Mucosa of rectum (tissue), 2 donors: ENCODE measurements at regions not wholly inside any gene's neighbourhood (a gene's known extent, or its start where the extent isn't known, plus 50 kb on each side); places are given as distances from the start of the nearest gene placed in this dataset.

Source experiments
- H3K27ac ChIP-seq, 2 donors: one replicate each; pipeline ENCODE4 v1.7.0; 2013; ENCODE audit warnings: inconsistent platforms in 2 of 2, low read depth in 2 of 2, low read length in 2 of 2
- H3K27me3 ChIP-seq, 2 donors: one replicate each; pipeline ENCODE4 v1.7.0; 2013; ENCODE audit warnings: low read length in 2 of 2; ENCODE audit not compliant: control insufficient read depth in 2 of 2, insufficient read depth in 2 of 2
- H3K36me3 ChIP-seq, 2 donors: one replicate each; pipeline ENCODE4 v1.7.0; 2013; ENCODE audit warnings: low read length in 2 of 2; ENCODE audit not compliant: control insufficient read depth in 2 of 2, insufficient read depth in 2 of 2
- H3K4me1 ChIP-seq, 2 donors: one replicate each; pipeline ENCODE4 v1.7.0; 2013; ENCODE audit warnings: low read length in 2 of 2, mild to moderate bottlenecking in 1 of 2; ENCODE audit not compliant: control insufficient read depth in 2 of 2, insufficient read depth in 2 of 2
- H3K4me3 ChIP-seq, 2 donors: one replicate each; pipeline ENCODE4 v1.7.0; 2013; ENCODE audit warnings: low read length in 2 of 2
- H3K9ac ChIP-seq, 2 donors: one replicate each; pipeline ENCODE4 v1.7.0; 2013; ENCODE audit warnings: low read length in 2 of 2, low read depth in 1 of 2, mild to moderate bottlenecking in 1 of 2
- H3K9me3 ChIP-seq, 2 donors: one replicate each; pipeline ENCODE4 v1.7.0; 2013; ENCODE audit warnings: low read length in 2 of 2; ENCODE audit not compliant: control insufficient read depth in 2 of 2
- donor health status: healthy.
- donor health status: Normal muscosa, but diverticular disease.

DNA sequence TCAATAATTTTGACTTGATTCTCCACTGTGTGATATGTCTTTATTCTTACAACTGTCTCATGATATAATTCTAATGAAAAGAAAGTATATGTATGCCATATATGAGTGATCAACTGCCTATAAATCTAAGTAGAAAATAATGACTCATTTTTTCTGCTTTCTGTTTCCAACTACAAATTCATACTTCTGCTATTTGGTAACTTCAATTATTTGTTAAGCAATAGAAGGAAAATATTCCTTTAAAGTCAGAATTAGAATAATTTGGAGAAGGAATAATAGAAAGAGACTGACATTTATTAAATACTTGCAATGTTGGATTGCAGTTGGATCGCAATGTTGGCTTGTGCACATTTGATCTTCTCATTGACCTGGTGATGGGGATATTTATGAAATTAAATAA lies 204.2 kb upstream of the PACRGL start:
- H3K9ac ChIP-seq, result no peak overlapping the region
- H3K36me3 ChIP-seq, result no peaks in the 10 kb centered on the region
- no peaks in the 10 kb centered on the region for H3K27me3 ChIP-seq
- no peak overlapping the region for H3K27ac ChIP-seq
- no peaks in the 10 kb centered on the region for H3K4me1 ChIP-seq
- no peaks in the 10 kb centered on the region for H3K9me3 ChIP-seq
- no peak overlapping the region for H3K4me3 ChIP-seq

DNA sequence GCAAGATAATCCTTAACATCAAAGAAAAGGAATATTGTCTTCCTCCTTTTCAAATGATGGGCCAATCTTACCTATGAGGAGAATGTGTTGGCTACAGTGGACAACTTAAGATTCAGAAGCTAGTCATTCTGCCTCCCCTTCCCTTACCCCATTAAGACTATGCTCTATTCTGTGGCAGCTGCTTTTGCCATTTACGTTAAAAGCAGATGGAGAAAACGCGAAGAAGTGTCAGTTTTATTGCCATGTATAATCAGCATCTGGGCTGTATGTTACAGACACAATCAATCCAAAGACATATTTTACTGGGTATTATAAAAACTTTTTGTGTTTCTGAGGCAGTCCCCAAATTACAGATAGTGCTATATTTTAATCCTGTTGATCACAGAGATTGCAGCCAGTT lies 196.1 kb upstream of the PACRGL start:
- H3K9me3 ChIP-seq, result no peaks in the 10 kb centered on the region
- no peak overlapping the region for H3K4me3 ChIP-seq
- no peak overlapping the region for H3K27ac ChIP-seq
- H3K4me1 ChIP-seq, result no peaks in the 10 kb centered on the region
- no peak overlapping the region for H3K9ac ChIP-seq
- no peaks in the 10 kb centered on the region for H3K36me3 ChIP-seq
- no peaks in the 10 kb centered on the region for H3K27me3 ChIP-seq

DNA sequence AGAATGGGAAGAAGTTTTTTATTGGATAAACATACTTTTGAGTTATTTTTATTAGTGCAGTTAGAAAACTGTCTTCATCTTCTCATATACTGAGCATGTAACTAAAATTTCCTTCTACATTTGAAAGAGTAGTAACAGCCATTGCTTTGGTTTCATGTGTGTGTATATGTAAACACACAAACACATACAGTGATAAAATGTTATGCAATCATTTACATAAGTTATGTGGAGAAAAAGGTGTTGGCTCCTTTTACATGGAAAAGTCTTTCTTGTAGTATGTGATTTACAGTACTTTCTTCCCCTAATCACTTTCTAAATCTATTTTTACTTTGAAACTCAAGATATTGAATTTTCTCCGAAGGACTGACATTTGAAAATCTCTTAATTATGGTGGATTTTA lies 194.3 kb upstream of the PACRGL start:
- Histone ChIP-seq H3K27ac (no peak overlapping the region), H3K9ac (no peak overlapping the region), H3K4me1 (no peaks in the 10 kb centered on the region), H3K9me3 (no peaks in the 10 kb centered on the region), H3K4me3 (no peak overlapping the region), H3K36me3 (no peaks in the 10 kb centered on the region), H3K27me3 (no peaks in the 10 kb centered on the region)

DNA sequence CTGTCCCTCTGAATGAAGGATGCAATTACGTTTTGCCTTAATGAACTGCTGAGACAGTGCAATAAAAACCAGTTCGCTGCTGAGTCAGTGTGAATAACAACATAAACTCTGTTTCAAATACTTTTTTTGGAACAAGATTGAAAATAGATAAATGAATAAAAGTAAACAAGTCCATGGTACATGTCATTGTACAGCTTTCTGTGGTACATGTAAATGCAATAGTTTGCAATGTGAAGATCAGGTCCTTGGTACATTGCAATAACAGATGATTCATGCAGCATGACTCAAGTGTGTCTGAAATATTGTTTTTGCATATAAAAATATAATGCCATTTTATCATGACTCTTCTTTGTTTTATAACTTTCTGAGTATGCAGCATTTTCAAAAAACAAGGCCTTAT lies 193.4 kb upstream of the PACRGL start:
- Histone ChIP-seq H3K36me3 (no peaks in the 10 kb centered on the region), H3K27me3 (no peaks in the 10 kb centered on the region), H3K9me3 (no peaks in the 10 kb centered on the region), H3K9ac (no peak overlapping the region), H3K27ac (no peak overlapping the region), H3K4me3 (no peak overlapping the region), H3K4me1 (no peaks in the 10 kb centered on the region)

DNA sequence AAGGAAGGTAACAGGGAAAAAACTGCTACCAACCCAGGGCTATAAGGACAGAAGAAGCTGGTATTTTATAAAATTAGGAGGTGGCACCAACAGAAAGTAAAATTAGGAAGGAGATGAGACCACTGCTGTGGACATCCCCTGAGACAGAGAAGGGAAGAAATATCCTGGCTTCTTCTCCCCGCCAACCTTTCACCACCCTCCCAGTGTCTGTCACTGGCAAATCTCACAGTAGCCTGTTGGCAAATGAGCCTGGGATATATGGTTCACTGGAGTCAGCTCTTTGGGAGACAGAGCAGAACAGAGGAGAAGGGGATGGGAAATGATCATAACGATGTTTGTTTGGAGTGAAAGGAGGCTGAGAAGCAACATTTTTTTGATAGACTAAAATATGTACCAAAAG lies 190.9 kb upstream of the PACRGL start:
- H3K4me1 ChIP-seq, result no peaks in the 10 kb centered on the region
- no peaks in the 10 kb centered on the region for H3K36me3 ChIP-seq
- H3K9ac ChIP-seq, result no peak overlapping the region
- H3K4me3 ChIP-seq, result no peak overlapping the region
- no peaks in the 10 kb centered on the region for H3K9me3 ChIP-seq
- H3K27ac ChIP-seq, result no peak overlapping the region
- no peaks in the 10 kb centered on the region for H3K27me3 ChIP-seq

DNA sequence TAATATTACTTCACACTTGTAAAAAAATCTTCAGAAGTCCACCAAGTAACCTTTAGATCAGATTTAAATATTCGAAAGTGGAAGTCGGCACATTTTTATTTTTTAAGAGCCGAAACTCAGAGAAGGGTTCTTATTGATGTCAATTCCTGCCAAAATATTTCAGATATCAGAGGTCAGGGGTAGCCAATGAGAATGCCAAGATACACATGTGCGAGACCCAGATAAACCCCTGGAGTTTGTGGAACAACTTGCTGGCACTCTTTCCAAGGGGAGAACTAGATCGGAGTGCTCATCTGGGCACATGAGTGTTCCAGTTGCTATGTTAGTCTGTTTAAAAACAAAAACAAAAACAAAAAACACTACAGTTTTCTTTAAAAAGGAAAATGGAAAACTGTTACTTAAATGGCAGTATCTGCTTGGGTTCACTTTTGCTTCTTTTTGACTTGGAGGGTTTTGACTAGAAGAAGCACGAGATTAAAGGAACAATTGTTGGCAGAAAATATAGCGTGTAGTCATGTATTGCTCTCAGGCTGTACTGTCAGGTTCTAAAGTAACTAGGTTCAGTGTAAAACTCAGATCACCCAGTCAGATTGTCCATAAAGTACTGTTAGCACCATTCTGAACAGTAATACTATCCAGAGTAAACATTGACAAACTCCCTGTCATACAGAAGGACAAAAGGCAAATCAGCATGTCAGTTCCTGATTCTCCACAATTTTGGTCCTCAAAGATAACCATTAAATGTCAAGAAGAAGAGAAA lies 188.0 kb upstream of the PACRGL start:
- Histone ChIP-seq H3K9me3 (no peaks in the 10 kb centered on the region), H3K9ac (no peak overlapping the region), H3K27ac (no peak overlapping the region), H3K4me3 (no peak overlapping the region), H3K36me3 (no peaks in the 10 kb centered on the region), H3K4me1 (no peaks in the 10 kb centered on the region), H3K27me3 (no peaks in the 10 kb centered on the region)

DNA sequence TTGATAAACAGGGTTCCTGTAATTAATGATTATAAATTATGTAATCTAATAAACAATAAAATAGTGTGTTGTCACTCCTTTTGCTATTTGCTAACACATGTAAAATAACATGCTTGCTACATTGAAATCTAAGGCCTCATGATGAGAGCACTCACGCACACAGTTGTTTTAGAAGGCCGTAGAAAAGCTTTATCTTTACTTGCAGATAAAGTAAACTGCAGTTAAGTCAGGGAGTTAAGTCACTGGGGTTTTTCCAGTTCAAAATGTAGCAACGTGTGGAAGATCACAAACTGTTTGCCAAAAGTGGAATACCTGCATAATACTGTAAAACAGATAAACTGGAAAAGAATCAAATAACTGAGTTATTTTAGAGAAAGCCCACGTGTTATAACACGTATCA lies 187.3 kb upstream of the PACRGL start:
- Histone ChIP-seq H3K9ac (no peak overlapping the region), H3K36me3 (no peaks in the 10 kb centered on the region), H3K4me3 (no peak overlapping the region), H3K27ac (no peak overlapping the region), H3K27me3 (no peaks in the 10 kb centered on the region), H3K9me3 (no peaks in the 10 kb centered on the region), H3K4me1 (no peaks in the 10 kb centered on the region)

DNA sequence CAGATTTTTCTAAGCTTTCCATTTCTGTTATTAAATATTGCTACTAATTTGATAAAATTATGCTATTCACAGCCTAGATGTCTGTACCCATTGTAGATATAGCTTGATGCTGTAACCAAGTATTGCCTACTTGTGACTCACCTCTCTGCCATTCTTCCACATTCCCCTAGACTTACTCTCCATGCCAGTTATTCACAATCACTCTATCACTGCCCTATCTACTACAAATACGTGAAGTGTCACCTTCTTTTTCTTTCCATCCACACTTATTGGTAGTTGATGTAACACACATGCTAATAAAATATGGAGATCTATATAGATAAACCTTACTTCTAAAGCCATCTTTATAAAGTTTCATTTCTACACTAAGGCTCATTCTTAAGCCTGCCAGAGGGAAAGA lies 179.4 kb upstream of the PACRGL start:
- no peak overlapping the region for H3K9ac ChIP-seq
- no peaks in the 10 kb centered on the region for H3K4me1 ChIP-seq
- no peaks in the 10 kb centered on the region for H3K27me3 ChIP-seq
- no peaks in the 10 kb centered on the region for H3K36me3 ChIP-seq
- no peak overlapping the region for H3K27ac ChIP-seq
- no peak overlapping the region for H3K4me3 ChIP-seq
- no peaks in the 10 kb centered on the region for H3K9me3 ChIP-seq

DNA sequence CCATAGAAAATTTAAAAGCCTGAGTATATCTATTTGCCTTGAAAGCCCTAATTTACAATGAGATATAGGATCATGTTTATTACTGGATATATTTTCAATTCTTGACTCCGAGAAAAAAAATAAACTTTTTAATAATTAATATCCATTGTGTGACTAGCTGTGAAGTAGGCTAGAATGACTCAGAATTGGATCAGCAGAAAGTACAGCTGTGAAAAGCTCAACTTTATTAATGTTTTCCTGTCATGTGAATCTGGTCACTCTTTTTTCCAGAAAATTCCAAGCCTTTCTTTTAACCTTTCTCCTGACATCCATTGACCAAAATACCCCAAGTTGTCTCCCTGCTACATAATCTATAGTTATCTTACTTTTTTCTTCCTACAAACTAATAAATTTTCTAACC lies 171.8 kb upstream of the PACRGL start:
- H3K27me3 ChIP-seq, result no peaks in the 10 kb centered on the region
- no peaks in the 10 kb centered on the region for H3K9me3 ChIP-seq
- no peak overlapping the region for H3K9ac ChIP-seq
- no peaks in the 10 kb centered on the region for H3K36me3 ChIP-seq
- H3K4me3 ChIP-seq, result no peak overlapping the region
- no peak overlapping the region for H3K27ac ChIP-seq
- no peaks in the 10 kb centered on the region for H3K4me1 ChIP-seq

DNA sequence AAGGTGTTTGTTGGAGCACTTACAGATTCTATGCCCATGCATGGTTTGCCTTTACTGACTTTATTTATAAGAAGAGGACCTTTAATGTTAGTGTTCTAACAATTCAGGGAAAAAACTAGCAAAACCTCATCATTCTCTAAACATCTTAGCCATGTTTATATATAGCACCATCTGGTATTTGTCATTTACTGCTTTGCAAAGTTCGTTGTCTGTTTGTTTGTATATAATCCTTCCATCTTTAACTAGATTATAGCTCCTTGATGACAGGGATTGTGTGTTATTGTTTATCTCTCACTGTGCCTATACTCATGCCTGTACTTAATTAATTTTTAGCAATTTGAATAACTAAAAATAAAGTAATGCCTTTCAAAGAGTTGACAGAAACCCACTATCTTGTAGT lies 170.6 kb upstream of the PACRGL start:
- Histone ChIP-seq H3K9me3 (no peaks in the 10 kb centered on the region), H3K27me3 (no peaks in the 10 kb centered on the region), H3K9ac (no peak overlapping the region), H3K4me3 (no peak overlapping the region), H3K4me1 (no peaks in the 10 kb centered on the region), H3K36me3 (no peaks in the 10 kb centered on the region), H3K27ac (no peak overlapping the region)
